ENCODE measurements at regions not wholly inside any gene's neighbourhood (a gene's known extent, or its start where the extent isn't known, plus 50 kb on each side); places are given as distances from the start of the nearest gene placed in this dataset.

- Mint-ChIP-seq H3K27me3 (ENCODE audit: unreplicated experiment) (no peaks in the 10 kb centered on the region), H3K27ac (ENCODE audit: unreplicated experiment) (no peak overlapping the region), H3K4me1 (ENCODE audit: unreplicated experiment) (no peaks in the 10 kb centered on the region), H3K36me3 (ENCODE audit: low read depth, unreplicated experiment) (no peaks in the 10 kb centered on the region), H3K4me3 (ENCODE audit: unreplicated experiment) (no peak overlapping the region), H3K9me3 (ENCODE audit: unreplicated experiment) (no peaks in the 10 kb centered on the region)
- DNase-seq (ENCODE audit: low spot score): no peak
- no peak for TF ChIP-seq CTCF (IDR thresholded peaks at IDR 0.05; ENCODE audit: unreplicated experiment)
These were observed 192.4 kb upstream of the LRP1B start for GRCh38 chr2:142323206-142323605.

- no peaks in the 10 kb centered on the region for H3K4me1 Mint-ChIP-seq (ENCODE audit: unreplicated experiment)
- DNase-seq (ENCODE audit: low spot score): no peak
- H3K9me3 Mint-ChIP-seq (ENCODE audit: unreplicated experiment): no peaks in the 10 kb centered on the region
- no peak overlapping the region for H3K4me3 Mint-ChIP-seq (ENCODE audit: unreplicated experiment)
- no peak for TF ChIP-seq CTCF (IDR thresholded peaks at IDR 0.05; ENCODE audit: unreplicated experiment)
- no peak overlapping the region for H3K27ac Mint-ChIP-seq (ENCODE audit: unreplicated experiment)
- no peaks in the 10 kb centered on the region for H3K36me3 Mint-ChIP-seq (ENCODE audit: low read depth, unreplicated experiment)
- no peaks in the 10 kb centered on the region for H3K27me3 Mint-ChIP-seq (ENCODE audit: unreplicated experiment)
These were observed 191.0 kb upstream of the LRP1B start for GRCh38 chr2:142321706-142322280.

DNA sequence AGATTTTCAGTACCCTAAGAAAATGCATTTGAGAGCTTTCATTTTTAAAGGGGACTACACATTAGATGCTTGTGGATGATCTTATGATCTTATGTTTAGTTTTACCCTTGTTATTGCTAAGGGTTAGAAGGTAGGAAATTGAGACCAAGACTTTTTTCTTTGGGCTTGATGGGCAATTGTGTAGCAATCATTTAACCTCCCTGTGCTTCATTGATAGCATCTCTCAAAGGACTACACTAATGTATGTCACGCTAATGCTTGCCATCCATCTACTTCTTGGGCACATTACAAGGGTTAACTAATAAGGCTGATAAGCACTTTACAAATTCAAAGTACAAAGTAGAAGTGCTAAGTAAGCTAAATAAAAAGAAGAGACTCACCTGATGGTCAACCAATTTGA lies 189.3 kb upstream of the LRP1B start:
- DNase-seq (ENCODE audit: low spot score): no peak
- Mint-ChIP-seq H3K27ac (ENCODE audit: unreplicated experiment) (no peak overlapping the region), H3K36me3 (ENCODE audit: low read depth, unreplicated experiment) (no peaks in the 10 kb centered on the region), H3K4me1 (ENCODE audit: unreplicated experiment) (no peaks in the 10 kb centered on the region), H3K9me3 (ENCODE audit: unreplicated experiment) (no peaks in the 10 kb centered on the region), H3K27me3 (ENCODE audit: unreplicated experiment) (no peaks in the 10 kb centered on the region), H3K4me3 (ENCODE audit: unreplicated experiment) (no peak overlapping the region)
- TF ChIP-seq CTCF (IDR thresholded peaks at IDR 0.05; ENCODE audit: unreplicated experiment): no peak

- no peak for TF ChIP-seq CTCF (IDR thresholded peaks at IDR 0.05; ENCODE audit: unreplicated experiment)
- Mint-ChIP-seq H3K27me3 (ENCODE audit: unreplicated experiment) (no peaks in the 10 kb centered on the region), H3K27ac (ENCODE audit: unreplicated experiment) (no peak overlapping the region), H3K4me1 (ENCODE audit: unreplicated experiment) (no peaks in the 10 kb centered on the region), H3K36me3 (ENCODE audit: low read depth, unreplicated experiment) (no peaks in the 10 kb centered on the region), H3K4me3 (ENCODE audit: unreplicated experiment) (no peak overlapping the region), H3K9me3 (ENCODE audit: unreplicated experiment) (no peaks in the 10 kb centered on the region)
- DNase-seq (ENCODE audit: low spot score): no peak
These were observed 185.2 kb upstream of the LRP1B start for GRCh38 chr2:142316049-142316448.

DNA sequence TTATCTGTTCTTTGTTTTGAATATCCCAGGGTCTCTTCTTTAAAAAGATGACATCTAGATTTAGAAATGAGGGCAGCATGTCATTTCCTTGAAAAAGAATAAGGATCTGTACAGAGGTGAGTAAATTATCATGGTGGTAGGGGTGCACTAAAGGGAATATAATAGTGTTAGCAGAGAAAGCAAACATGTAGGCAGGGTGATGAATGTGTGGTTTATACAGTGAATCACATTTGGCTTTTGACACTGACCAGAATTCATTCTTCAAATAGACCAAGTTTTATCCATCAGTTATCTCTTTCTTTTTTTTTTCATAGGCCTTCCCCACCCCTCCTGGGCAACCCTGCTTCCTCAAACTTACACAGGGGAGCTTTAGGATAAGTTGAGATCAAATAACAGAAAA lies 184.5 kb upstream of the LRP1B start:
- no peak for DNase-seq (ENCODE audit: low spot score)
- no peak overlapping the region for H3K4me3 Mint-ChIP-seq (ENCODE audit: unreplicated experiment)
- no peak overlapping the region for H3K27ac Mint-ChIP-seq (ENCODE audit: unreplicated experiment)
- no peaks in the 10 kb centered on the region for H3K27me3 Mint-ChIP-seq (ENCODE audit: unreplicated experiment)
- no peaks in the 10 kb centered on the region for H3K36me3 Mint-ChIP-seq (ENCODE audit: low read depth, unreplicated experiment)
- TF ChIP-seq CTCF (IDR thresholded peaks at IDR 0.05; ENCODE audit: unreplicated experiment): no peak
- no peaks in the 10 kb centered on the region for H3K9me3 Mint-ChIP-seq (ENCODE audit: unreplicated experiment)
- H3K4me1 Mint-ChIP-seq (ENCODE audit: unreplicated experiment): no peaks in the 10 kb centered on the region

Data from endothelial cell (in vitro differentiated cells).